ENCODE measurements at regions not wholly inside any gene's neighbourhood (a gene's known extent, or its start where the extent isn't known, plus 50 kb on each side); places are given as distances from the start of the nearest gene placed in this dataset.

GRCh38 chr17:71157297-71157696 lies 963.5 kb upstream of the SOX9 start:
- TF ChIP-seq CTCF (IDR thresholded peaks at IDR 0.05) (no peak), POLR2A (IDR thresholded peaks at IDR 0.05) (no peak)

Measured in Peyer's patch (tissue), 4 donors.